A549 (cell line): ENCODE measurements at regions not wholly inside any gene's neighbourhood (a gene's known extent, or its start where the extent isn't known, plus 50 kb on each side); places are given as distances from the start of the nearest gene placed in this dataset.

Experiments
- EP300 ChIP-seq, 2 experiments: fragments of >200 bp; sonication (Bioruptor Twin); formaldehyde crosslinking; IDR thresholded peaks; 2 replicates in 1 of 2; 3 replicates in 1 of 2; pipeline ENCODE4 v1.6.1; 2016 to 2017
- TF ChIP-seq, protein P1 (sequence below): fragments of 250-450 bp; sonication (Bioruptor Pico); IDR thresholded peaks from 2 replicates; pipeline ENCODE4 v1.5.0; 2021; ENCODE audit warnings: mild to moderate bottlenecking, moderate library complexity, borderline replicate concordance
- TF ChIP-seq, protein P2 (sequence below): fragments of >200 bp; sonication (Bioruptor Twin); formaldehyde crosslinking; IDR thresholded peaks from 3 replicates; pipeline ENCODE4 v1.5.1; 2016
- TF ChIP-seq, protein P3 (sequence below): fragments of 200-600 bp; sonication (generic); IDR thresholded peaks from 2 replicates; pipeline ENCODE4 v1.6.1; 2016; ENCODE audit warnings: antibody characterized with exemption, mild to moderate bottlenecking, moderate library complexity

DNA sequence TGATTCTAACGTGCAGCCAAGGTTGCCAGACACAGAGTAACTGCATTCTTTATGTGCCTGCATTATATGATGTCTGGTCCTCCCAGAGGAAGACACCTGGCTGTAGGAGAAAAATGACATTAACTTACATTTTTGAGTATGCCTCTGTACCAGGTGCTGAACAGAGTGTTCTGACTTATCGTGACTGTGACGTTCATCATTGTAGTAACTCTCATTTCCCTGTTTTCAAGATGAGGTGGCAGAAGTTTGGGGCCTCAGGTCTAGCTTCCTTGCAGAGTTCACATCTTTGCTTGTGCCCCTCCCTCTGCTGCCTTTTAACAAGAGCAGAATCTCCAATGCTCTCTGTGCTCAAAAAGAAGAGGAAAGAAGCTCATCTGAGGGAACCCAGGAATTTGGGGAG lies 488.0 kb downstream of the AJAP1 start:
- TF ChIP-seq, protein P1, sequence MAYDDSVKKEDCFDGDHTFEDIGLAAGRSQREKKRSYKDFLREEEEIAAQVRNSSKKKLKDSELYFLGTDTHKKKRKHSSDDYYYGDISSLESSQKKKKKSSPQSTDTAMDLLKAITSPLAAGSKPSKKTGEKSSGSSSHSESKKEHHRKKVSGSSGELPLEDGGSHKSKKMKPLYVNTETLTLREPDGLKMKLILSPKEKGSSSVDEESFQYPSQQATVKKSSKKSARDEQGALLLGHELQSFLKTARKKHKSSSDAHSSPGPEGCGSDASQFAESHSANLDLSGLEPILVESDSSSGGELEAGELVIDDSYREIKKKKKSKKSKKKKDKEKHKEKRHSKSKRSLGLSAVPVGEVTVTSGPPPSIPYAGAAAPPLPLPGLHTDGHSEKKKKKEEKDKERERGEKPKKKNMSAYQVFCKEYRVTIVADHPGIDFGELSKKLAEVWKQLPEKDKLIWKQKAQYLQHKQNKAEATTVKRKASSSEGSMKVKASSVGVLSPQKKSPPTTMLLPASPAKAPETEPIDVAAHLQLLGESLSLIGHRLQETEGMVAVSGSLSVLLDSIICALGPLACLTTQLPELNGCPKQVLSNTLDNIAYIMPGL (CRISPR knock-in tag) = no peak
- TF ChIP-seq, protein P2, sequence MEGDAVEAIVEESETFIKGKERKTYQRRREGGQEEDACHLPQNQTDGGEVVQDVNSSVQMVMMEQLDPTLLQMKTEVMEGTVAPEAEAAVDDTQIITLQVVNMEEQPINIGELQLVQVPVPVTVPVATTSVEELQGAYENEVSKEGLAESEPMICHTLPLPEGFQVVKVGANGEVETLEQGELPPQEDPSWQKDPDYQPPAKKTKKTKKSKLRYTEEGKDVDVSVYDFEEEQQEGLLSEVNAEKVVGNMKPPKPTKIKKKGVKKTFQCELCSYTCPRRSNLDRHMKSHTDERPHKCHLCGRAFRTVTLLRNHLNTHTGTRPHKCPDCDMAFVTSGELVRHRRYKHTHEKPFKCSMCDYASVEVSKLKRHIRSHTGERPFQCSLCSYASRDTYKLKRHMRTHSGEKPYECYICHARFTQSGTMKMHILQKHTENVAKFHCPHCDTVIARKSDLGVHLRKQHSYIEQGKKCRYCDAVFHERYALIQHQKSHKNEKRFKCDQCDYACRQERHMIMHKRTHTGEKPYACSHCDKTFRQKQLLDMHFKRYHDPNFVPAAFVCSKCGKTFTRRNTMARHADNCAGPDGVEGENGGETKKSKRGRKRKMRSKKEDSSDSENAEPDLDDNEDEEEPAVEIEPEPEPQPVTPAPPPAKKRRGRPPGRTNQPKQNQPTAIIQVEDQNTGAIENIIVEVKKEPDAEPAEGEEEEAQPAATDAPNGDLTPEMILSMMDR = no peak
- TF ChIP-seq, protein P3, sequence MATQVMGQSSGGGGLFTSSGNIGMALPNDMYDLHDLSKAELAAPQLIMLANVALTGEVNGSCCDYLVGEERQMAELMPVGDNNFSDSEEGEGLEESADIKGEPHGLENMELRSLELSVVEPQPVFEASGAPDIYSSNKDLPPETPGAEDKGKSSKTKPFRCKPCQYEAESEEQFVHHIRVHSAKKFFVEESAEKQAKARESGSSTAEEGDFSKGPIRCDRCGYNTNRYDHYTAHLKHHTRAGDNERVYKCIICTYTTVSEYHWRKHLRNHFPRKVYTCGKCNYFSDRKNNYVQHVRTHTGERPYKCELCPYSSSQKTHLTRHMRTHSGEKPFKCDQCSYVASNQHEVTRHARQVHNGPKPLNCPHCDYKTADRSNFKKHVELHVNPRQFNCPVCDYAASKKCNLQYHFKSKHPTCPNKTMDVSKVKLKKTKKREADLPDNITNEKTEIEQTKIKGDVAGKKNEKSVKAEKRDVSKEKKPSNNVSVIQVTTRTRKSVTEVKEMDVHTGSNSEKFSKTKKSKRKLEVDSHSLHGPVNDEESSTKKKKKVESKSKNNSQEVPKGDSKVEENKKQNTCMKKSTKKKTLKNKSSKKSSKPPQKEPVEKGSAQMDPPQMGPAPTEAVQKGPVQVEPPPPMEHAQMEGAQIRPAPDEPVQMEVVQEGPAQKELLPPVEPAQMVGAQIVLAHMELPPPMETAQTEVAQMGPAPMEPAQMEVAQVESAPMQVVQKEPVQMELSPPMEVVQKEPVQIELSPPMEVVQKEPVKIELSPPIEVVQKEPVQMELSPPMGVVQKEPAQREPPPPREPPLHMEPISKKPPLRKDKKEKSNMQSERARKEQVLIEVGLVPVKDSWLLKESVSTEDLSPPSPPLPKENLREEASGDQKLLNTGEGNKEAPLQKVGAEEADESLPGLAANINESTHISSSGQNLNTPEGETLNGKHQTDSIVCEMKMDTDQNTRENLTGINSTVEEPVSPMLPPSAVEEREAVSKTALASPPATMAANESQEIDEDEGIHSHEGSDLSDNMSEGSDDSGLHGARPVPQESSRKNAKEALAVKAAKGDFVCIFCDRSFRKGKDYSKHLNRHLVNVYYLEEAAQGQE = no peak
- TF ChIP-seq EP300 (IDR thresholded peaks at IDR 0.05) = no peak
